ENCODE measurements at regions not wholly inside any gene's neighbourhood (a gene's known extent, or its start where the extent isn't known, plus 50 kb on each side); places are given as distances from the start of the nearest gene placed in this dataset.
"Not testable (repeated sequence)": the region's sequence is repeated elsewhere in the genome, so short reads cannot be mapped to it uniquely, and the experiment has no call there.

GRCh38 chr9:102728946-102729345 is 266.2 kb upstream of the CYLC2 start:
- no peak for DNase-seq (ENCODE audit: low spot score)

DNA sequence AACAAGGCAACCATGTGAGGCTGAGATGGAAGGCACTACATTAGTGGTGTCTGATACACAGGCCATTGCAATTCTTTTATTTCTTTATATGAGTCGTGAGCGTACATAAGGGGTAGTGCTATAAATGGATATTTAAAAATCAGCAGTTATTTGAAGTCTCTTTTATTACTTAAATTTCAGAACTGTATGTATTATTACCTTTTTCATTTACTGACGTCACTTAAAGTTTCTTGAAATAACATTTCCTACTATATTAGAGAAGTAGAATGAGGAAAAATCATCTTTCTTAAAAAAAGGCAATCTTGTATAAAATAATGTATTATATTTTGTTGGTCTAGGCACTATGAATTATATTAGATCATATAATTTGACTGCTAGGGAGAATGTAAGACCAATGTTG is 280.9 kb upstream of the CYLC2 start:
- no peak for DNase-seq (ENCODE audit: low spot score)

DNA sequence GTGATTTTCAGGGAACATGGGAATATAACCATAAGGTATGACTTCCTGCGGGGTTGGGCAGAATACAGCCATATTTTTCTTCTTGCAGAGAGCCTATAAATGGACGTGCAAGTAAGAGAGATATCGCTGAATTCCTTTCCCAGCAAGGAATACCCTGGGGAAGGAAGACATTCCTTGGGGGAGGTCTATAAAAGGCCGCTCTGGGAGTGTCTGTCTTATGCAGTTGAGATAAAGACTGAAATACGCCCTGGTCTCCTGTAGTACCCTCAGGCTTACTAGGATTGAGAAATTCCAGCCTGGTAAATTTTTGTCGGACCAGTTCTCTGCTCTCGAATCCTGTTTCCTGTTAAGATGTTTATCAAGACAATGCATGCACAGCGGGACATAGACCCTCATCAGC is 282.2 kb upstream of the CYLC2 start:
- DNase-seq (ENCODE audit: low spot score) = not testable (repeated sequence)

DNA sequence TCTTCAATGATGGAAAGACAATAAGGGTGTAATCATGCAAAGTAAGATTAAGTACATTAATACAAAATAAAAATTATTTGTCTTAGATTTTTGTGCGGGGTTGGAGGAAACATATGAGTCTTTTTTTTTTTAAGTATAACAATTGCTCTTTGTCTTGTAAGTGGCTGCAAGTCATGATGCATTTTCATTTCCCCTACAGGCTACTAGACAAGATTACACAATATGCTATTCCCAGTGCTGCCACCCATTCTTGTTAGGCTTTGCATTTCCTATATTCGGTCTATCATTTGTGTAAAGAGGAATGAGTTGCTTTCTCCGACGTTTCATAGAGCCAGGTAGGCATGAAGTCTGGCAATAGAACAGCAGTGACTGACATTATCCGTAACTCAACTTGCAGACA is 294.2 kb upstream of the CYLC2 start:
- no peak for DNase-seq (ENCODE audit: low spot score)

- DNase-seq (ENCODE audit: low spot score) = no peak
These were observed 325.9 kb upstream of the CYLC2 start for GRCh38 chr9:102669220-102669619.

DNA sequence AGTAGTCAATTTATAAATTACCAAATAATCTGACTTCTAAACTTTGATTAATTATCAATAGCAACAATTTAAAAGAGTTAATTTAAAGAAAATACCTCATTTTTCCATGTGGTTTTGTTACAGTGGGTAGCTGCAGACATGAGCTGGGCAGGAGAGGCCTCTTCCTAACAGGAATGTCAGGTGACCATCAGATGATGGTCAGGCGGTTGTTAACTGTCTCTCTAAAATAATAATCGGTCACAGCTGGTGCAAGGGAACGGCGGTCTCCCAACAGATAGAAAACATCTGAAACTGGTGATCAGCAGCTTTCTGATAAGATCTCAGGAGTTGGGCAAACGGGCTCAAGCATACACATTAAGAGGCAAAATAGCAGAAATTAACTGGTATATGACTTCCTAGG is 342.7 kb upstream of the CYLC2 start:
- no peak for DNase-seq (ENCODE audit: low spot score)

DNA sequence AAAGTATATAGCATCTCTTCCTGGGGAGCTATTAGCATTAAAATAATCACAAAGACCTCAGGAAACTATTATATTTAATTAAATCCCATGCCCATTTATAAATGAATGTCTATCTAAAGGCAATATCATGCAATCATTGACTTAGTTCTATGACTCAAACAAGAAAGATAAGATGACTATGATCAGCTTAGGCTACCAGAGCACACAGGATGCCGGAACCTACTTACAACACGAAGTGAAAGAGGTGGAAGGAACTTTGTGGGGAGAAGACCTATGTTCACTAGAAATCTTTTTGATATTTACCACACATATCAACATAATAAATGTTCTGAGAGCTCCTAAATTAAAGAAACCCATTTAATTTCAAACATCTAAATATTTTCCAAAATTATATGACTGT is 344.2 kb upstream of the CYLC2 start:
- DNase-seq (ENCODE audit: low spot score) = no peak

- DNase-seq (ENCODE audit: low spot score) = no peak
These were observed 352.5 kb upstream of the CYLC2 start for GRCh38 chr9:102642651-102643050.

GRCh38 chr9:102631559-102631958 is 363.6 kb upstream of the CYLC2 start:
- no peak for DNase-seq (ENCODE audit: low spot score)

- no peak for DNase-seq (ENCODE audit: low spot score)
These were observed 385.7 kb upstream of the CYLC2 start for GRCh38 chr9:102609461-102609860.

GRCh38 chr9:102603198-102604195 is 391.6 kb upstream of the CYLC2 start:
- not testable (repeated sequence) for DNase-seq (ENCODE audit: low spot score)

DNA sequence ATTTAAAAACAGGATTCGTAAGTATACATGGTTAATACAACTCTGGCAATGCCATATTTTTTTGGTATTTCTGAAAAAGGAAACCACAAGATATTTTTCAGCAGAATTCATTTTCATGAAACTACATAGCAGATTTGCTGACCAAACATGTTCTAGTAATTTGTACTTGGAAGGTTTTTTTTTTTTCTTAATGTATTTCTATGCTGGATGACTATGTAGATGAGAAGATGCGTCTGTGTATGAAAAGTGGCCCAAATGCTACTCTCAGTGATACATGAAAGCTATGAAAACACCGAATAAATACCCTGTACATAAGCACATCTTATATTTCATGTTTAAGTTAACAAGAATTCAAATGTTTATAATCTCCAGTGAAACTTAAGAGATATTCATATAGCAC is 400.9 kb upstream of the CYLC2 start:
- DNase-seq (ENCODE audit: low spot score) = no peak

- no peak for DNase-seq (ENCODE audit: low spot score)
These were observed 407.9 kb upstream of the CYLC2 start for GRCh38 chr9:102587281-102587680.

GRCh38 chr9:102569436-102569835 is 425.7 kb upstream of the CYLC2 start:
- DNase-seq (ENCODE audit: low spot score) = no peak

GRCh38 chr9:102551346-102551745 is 443.8 kb upstream of the CYLC2 start:
- no peak for DNase-seq (ENCODE audit: low spot score)

- DNase-seq (ENCODE audit: low spot score) = no peak
These were observed 444.2 kb upstream of the CYLC2 start for GRCh38 chr9:102550886-102551285.

DNA sequence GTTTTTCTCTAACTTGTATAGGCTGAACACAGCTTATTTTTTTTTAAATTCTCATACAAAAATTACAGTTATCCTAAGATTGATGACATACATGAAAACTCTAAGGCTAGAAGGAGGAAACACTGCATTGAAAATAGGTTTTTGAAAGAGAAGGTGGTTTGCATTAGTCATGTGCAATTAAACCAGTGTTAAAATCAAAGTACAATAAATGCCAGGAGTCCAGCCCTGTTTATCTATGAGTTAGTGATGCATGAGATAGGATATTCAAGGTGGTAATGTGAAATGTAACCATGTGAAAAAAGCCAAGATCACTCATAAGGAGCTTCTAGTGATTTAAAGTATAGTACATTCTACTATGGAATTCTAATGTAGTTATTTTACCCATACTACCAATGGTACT is 444.9 kb upstream of the CYLC2 start:
- DNase-seq (ENCODE audit: low spot score) = no peak

GRCh38 chr9:102534031-102534430 is 461.1 kb upstream of the CYLC2 start:
- DNase-seq (ENCODE audit: low spot score) = no peak

DNA sequence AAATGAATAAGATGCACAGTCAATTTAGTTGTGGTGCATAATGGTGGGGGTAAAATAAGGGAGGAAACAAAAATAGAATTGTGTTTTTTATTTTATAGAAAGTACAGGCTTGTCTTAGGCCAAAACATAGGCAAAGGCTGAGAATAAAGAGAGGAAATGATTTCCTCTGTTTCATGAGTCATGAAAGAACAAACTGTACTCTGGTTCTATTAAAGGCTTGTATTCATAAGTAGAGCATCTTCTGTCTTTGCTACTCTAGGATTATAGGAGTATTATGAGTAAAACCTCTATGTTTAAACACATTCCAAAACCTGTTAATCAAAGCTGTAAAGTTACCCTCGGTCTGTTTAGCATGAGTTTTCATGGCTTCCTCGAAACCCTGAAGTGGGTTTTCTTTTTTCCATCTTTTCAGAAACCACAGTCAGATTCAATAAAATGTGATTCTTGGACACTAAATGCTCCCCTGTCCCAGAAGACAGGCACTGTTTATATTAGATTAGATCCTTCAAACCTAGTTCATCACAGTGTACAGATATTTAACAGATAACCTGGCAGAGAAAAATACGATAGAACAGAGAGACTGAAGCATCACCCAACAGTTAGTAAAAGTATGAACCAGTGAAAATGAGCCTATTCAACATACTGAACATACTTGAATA is 473.9 kb upstream of the CYLC2 start:
- DNase-seq (ENCODE audit: low spot score) = no peak

DNA sequence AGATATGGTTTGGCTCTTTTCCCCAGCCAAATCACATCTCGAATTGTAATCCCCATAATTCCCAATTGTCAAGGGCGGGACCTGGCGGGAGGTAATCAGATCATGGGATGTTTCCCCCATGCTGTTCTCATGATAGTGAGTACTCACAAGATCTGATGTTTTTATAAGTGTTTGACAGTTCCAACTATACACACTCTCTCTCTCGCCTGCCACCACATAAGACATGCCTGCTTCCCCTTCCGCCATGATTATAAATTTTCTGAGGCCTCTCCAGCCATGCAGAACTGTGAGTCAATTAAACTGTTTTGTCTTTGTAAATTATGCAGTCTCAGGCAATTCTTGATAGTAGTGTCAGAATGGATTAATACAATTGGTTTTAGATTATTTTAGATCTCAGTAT is 475.7 kb upstream of the CYLC2 start:
- no peak for DNase-seq (ENCODE audit: low spot score)

DNA sequence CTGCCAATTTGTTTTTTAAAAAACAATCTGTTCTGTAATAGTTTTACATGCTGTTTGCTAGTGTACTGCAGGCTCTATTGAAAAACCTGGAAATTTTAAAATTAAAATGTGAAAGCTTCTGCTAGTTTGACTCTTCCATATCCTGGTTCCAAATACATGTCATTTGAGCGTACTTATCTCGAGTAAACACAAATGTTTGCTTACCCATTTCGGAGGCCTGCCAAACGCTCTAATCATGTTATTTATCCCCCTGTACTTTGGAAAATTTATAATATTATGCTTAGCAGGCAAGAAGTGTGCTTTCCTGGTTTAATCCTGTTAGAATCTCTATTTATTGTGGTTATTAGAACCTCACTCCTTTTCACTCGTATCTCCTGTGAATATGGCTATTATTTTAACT is 476.8 kb upstream of the CYLC2 start:
- DNase-seq (ENCODE audit: low spot score) = no peak

- DNase-seq (ENCODE audit: low spot score) = no peak
These were observed 480.6 kb upstream of the CYLC2 start for GRCh38 chr9:102514541-102514940.

GRCh38 chr9:102507044-102507687 is 488.0 kb upstream of the CYLC2 start:
- no peak for DNase-seq (ENCODE audit: low spot score)
